GM18511 (cell line): ENCODE measurements at regions not wholly inside any gene's neighbourhood (a gene's known extent, or its start where the extent isn't known, plus 50 kb on each side); places are given as distances from the start of the nearest gene placed in this dataset.
A peak's percentile ranks its signal among the peaks of the same experiment; 100 is the strongest.
"Not testable (repeated sequence)": the region's sequence is repeated elsewhere in the genome, so short reads cannot be mapped to it uniquely, and the experiment has no call there.

Source experiments
- ATAC-seq: cut with Tn5 transposase; IDR thresholded peaks from one replicate; pipeline ENCODE4 v1.9.1; 2021; ENCODE audit warnings: mild to moderate bottlenecking, moderate library complexity; ENCODE audit not compliant: unreplicated experiment

DNA sequence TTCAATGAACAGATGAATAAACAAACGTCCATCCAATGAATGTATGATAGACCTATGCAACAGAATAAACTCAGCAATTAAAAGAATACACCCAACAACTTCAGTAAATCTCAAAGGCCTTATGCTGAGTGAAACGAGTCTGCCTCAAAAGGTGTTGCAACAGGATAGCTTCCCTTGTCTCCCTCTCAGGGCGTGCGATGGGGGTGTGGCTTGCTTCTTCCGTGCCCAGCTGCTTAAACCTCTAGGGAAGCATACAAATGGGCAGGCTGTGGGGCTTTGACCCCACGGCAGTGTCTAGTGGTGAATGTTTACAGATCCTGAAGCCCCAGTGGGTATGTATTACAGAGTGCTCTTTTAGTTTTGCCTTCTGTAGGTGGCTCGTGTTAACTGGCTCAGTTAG lies 87.0 kb upstream of the CCL21 start:
- ATAC-seq: no peak

GRCh38 chr9:34793428-34793827 lies 83.5 kb upstream of the CCL21 start:
- ATAC-seq: no peak

DNA sequence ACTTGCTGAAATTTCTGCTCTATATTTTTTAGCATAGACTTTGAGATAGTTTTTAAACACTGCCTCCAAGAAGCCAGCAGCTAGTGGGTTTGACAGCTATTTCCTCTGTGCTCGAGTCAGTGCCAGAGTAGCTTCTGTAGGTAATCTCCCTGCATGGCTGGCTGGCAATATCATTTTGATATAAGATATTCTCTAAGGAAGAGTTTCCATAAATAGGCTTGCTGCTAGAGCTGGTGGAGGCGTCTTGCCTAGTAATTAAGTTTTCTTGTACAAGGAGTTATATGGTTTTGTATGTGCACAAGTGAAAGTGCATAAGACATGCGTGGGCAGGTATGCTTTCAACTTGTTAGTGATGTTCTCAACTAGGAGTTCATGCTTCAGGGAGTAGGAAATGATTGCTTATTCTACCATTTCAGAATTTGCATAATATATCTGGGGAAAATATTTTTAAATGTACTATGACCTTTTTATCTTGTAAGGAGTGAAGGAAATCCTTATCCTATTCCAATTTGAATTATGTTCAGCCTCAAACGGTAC lies 74.1 kb upstream of the CCL21 start:
- ATAC-seq: peak; percentile 73

DNA sequence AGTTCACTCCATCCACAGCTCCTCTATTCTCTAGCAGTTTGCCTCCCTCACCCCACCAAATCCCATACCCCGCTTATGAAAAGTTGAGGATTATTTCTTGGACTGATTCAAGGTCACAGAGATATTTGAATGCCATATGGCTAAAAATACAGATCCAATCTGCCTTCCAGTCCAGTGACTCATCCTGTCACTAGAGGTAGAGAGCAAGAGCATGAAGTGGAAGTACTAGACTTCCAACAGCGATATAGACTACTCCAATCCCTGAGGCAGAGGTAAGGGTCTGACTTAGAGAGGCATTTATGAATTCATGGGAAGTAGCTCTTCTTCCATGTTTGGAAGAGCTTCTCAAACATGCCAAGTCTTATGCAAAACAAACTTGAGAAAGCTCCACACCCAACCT lies 72.4 kb upstream of the CCL21 start:
- ATAC-seq: no peak

DNA sequence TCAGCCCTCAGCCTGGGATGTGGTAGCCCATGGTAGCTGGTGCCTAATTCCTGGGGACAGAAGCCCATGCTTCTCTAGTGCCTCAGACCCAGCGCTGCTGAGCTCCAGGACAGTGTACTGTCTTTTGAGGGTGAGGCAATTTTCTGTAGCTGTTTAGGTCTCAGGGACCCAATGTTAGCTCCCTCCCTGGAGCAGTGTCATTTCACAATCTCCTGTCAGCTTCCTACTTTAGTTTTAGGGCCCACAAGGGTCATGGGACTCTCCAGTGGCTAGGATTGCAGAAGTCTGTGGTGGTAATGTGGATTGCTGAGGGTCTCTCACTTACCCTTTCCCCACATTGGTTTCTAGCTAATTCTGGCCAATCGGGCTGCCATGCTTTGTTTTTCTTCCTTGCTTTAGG lies 67.7 kb upstream of the CCL21 start:
- ATAC-seq: no peak

GRCh38 chr9:34773955-34774354 lies 64.0 kb upstream of the CCL21 start:
- no peak for ATAC-seq

- ATAC-seq: no peak
Measured at GRCh38 chr9:34773306-34773910, 63.5 kb upstream of the CCL21 start.

- ATAC-seq: no peak
Measured at GRCh38 chr9:34771007-34771406, 61.1 kb upstream of the CCL21 start.

DNA sequence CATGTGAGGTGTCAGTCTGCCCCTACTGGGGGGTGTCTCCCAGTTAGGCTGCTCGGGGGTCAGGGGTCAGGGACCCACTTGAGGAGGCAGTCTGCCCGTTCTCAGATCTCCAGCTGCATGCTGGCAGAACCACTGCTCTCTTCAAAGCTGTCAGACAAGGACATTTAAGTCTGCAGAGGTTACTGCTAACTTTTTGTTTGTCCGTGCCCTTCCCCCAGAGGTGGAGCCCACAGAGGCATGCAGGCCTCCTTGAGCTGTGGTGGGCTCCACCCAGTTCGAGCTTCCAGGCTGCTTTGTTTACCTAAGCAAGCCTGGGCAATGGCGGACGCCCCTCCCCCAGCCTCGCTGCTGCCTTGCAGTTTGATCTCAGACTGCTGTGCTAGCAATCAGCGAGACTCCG lies 57.2 kb upstream of the CCL21 start:
- ATAC-seq: not testable (repeated sequence)

DNA sequence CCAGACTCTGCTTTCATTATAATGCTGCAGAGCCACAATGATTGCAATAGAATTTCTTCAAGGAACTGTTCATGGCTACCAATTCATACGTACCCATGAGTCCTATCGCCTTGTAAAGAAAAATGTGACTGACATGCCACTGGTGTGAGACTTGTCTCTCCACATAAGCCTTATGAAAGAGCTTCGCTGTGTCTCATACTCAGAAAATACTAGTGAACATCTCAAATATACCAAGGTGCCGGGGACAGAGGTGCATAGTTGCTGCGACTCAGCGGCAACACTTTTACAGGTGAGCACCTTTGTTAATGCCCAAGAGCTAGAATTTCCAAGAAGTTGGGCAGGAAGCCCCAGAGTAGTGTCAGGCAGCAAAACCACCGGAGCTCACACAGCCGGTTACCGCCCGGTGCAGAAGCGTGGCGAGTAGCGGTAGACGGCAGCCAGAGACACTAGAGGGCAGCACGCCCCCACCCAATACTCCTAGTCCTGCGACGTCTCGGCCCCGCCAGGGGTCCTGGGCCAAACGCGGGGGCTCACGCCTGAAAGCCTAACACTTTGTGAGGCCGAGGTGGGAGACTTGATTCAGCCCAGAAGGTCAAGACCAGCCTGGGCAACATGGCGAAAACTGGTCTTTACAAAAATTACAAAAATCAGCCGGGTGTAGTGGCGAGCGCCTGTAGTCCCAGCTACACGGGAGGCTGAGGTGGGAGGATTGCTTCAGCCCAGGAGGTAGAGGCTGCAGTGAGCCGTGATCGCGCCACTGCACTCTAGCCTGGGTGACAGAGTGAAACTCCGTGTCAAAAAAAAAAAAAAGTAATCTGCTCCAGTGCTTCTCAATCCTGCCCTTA lies 50.5 kb upstream of the CCL21 start:
- ATAC-seq: not testable (repeated sequence)
